GM12873 (cell line): ENCODE measurements at regions not wholly inside any gene's neighbourhood (a gene's known extent, or its start where the extent isn't known, plus 50 kb on each side); places are given as distances from the start of the nearest gene placed in this dataset.

Experiments used
- CTCF ChIP-seq: IDR thresholded peaks from 2 replicates; pipeline ENCODE4 v1.5.1; 2012; ENCODE audit warnings: low read depth, mild to moderate bottlenecking, moderate library complexity, low read length, control low read depth; ENCODE audit not compliant: insufficient read depth; ENCODE audit errors: missing control alignments

GRCh38 chr13:79776531-79777295 lies 295.8 kb downstream of the NDFIP2 start:
- no peak for TF ChIP-seq CTCF

GRCh38 chr13:79775830-79776229 lies 294.9 kb downstream of the NDFIP2 start:
- TF ChIP-seq CTCF: peak; percentile 59

GRCh38 chr13:79772811-79773210 lies 291.9 kb downstream of the NDFIP2 start:
- TF ChIP-seq CTCF: no peak

- TF ChIP-seq CTCF: no peak
Measured at GRCh38 chr13:79771493-79771892, 290.5 kb downstream of the NDFIP2 start.

- no peak for TF ChIP-seq CTCF
Measured at GRCh38 chr13:79770056-79770455, 289.1 kb downstream of the NDFIP2 start.

GRCh38 chr13:79767126-79767525 lies 286.2 kb downstream of the NDFIP2 start:
- no peak for TF ChIP-seq CTCF

GRCh38 chr13:79765331-79765730 lies 284.4 kb downstream of the NDFIP2 start:
- TF ChIP-seq CTCF: no peak
